ENCODE measurements at regions not wholly inside any gene's neighbourhood (a gene's known extent, or its start where the extent isn't known, plus 50 kb on each side); places are given as distances from the start of the nearest gene placed in this dataset.

- no peaks in the 10 kb centered on the region for H3K4me1 ChIP-seq (replicated peaks in 1 of 2)
- TF ChIP-seq POLR2A (IDR thresholded peaks at IDR 0.05) (no peak), CTCF (IDR thresholded peaks at IDR 0.05) (no peak)
- no peaks in the 10 kb centered on the region for H3K9me3 ChIP-seq (replicated peaks in 1 of 3)
- no peaks in the 10 kb centered on the region for H3K36me3 ChIP-seq (replicated peaks in 1 of 2)
- intact Hi-C loops (cut with DNase I), result no loop called here
- no peak overlapping the region for H3K4me3 ChIP-seq
- WGBS, 4 donors, result 88 to 96% (median 93%) methylated on average over 3 of the region's 3 CpGs
- no peaks in the 10 kb centered on the region for H3K27me3 ChIP-seq
- H3K27ac ChIP-seq, result no peak overlapping the region
- DNase-seq, result no peak
These were observed 517.6 kb downstream of the TXNL1 start for GRCh38 chr18:56120782-56121181.

- no peak overlapping the region for H3K4me3 ChIP-seq
- H3K27ac ChIP-seq, result no peak overlapping the region
- DNase-seq, result no peak
- H3K27me3 ChIP-seq, result no peaks in the 10 kb centered on the region
- H3K36me3 ChIP-seq (replicated peaks in 1 of 2), result no peaks in the 10 kb centered on the region
- no peak for TF ChIP-seq POLR2A (IDR thresholded peaks at IDR 0.05)
- no peak for TF ChIP-seq CTCF (IDR thresholded peaks at IDR 0.05)
- WGBS, 4 donors, result 78 to 83% (median 79%) methylated on average over 4 of the region's 4 CpGs
- H3K4me1 ChIP-seq (replicated peaks in 1 of 2), result no peaks in the 10 kb centered on the region
- no peaks in the 10 kb centered on the region for H3K9me3 ChIP-seq (replicated peaks in 1 of 3)
- intact Hi-C loops (cut with DNase I), result no loop called here
These were observed 518.7 kb downstream of the TXNL1 start for GRCh38 chr18:56119681-56120080.

GRCh38 chr18:56118422-56118821, 520.0 kb downstream of the TXNL1 start:
- H3K27ac ChIP-seq, result no peak overlapping the region
- H3K36me3 ChIP-seq (replicated peaks in 1 of 2), result no peaks in the 10 kb centered on the region
- intact Hi-C loops (cut with DNase I), result no loop called here
- TF ChIP-seq POLR2A (IDR thresholded peaks at IDR 0.05), result no peak
- no peak for TF ChIP-seq CTCF (IDR thresholded peaks at IDR 0.05)
- DNase-seq, result no peak
- H3K27me3 ChIP-seq, result no peaks in the 10 kb centered on the region
- WGBS, 4 donors, result 71 to 81% (median 77%) methylated on average over 2 of the region's 2 CpGs
- no peak overlapping the region for H3K4me3 ChIP-seq
- no peaks in the 10 kb centered on the region for H3K4me1 ChIP-seq (replicated peaks in 1 of 2)
- H3K9me3 ChIP-seq (replicated peaks in 1 of 3), result no peaks in the 10 kb centered on the region

- no peak for TF ChIP-seq POLR2A (IDR thresholded peaks at IDR 0.05)
- no peak for TF ChIP-seq CTCF (IDR thresholded peaks at IDR 0.05)
- Histone ChIP-seq H3K4me1 (replicated peaks in 1 of 2) (no peaks in the 10 kb centered on the region), H3K9me3 (replicated peaks in 1 of 3) (no peaks in the 10 kb centered on the region), H3K27me3 (no peaks in the 10 kb centered on the region), H3K27ac (no peak overlapping the region), H3K36me3 (replicated peaks in 1 of 2) (no peaks in the 10 kb centered on the region), H3K4me3 (no peak overlapping the region)
- no peak for DNase-seq
- intact Hi-C loops (cut with DNase I), result no loop called here
- WGBS, 4 donors, result 63 to 78% (median 68%) methylated on average over 6 of the region's 6 CpGs
These were observed 523.0 kb downstream of the TXNL1 start for GRCh38 chr18:56115071-56116015.
